ENCODE measurements at regions not wholly inside any gene's neighbourhood (a gene's known extent, or its start where the extent isn't known, plus 50 kb on each side); places are given as distances from the start of the nearest gene placed in this dataset.

GRCh38 chr1:208326033-208326432, 81.8 kb upstream of the PLXNA2 start:
- Histone ChIP-seq H3K4me3 (ENCODE audit: low read length in 3 of 3) (no peak overlapping the region), H3K27me3 (ENCODE audit: control insufficient read depth, insufficient read depth, low read length) (no peaks in the 10 kb centered on the region), H3K9ac (ENCODE audit: low read length in 3 of 3) (no peak overlapping the region), H3K36me3 (ENCODE audit: control insufficient read depth in 2 of 3, insufficient read depth in 3 of 3, low read length in 3 of 3) (no peaks in the 10 kb centered on the region), H3K27ac (ENCODE audit: low read depth in 2 of 2, low read length in 2 of 2) (no peak overlapping the region), H3K9me3 (ENCODE audit: control insufficient read depth in 2 of 3, insufficient read depth in 1 of 3, low read length in 3 of 3) (no peaks in the 10 kb centered on the region), H3K4me1 (ENCODE audit: control insufficient read depth in 2 of 3, insufficient read depth in 2 of 3, low read depth in 1 of 3, low read length in 3 of 3) (no peaks in the 10 kb centered on the region)
- no peak for FAIRE-seq
- no peak for DNase-seq
- TF ChIP-seq CTCF (IDR thresholded peaks at IDR 0.05; ENCODE audit: borderline replicate concordance, extremely low read depth, insufficient read depth) = no peak
- intact Hi-C loops (cut with DNase I) = no loop called here

GRCh38 chr1:208329300-208329699, 85.1 kb upstream of the PLXNA2 start:
- no peak overlapping the region for H3K9ac ChIP-seq (ENCODE audit: low read length in 3 of 3)
- no peaks in the 10 kb centered on the region for H3K27me3 ChIP-seq (ENCODE audit: control insufficient read depth, insufficient read depth, low read length)
- intact Hi-C loops (cut with DNase I) = no loop called here
- TF ChIP-seq CTCF (IDR thresholded peaks at IDR 0.05; ENCODE audit: borderline replicate concordance, extremely low read depth, insufficient read depth) = no peak
- no peak overlapping the region for H3K4me3 ChIP-seq (ENCODE audit: low read length in 3 of 3)
- H3K4me1 ChIP-seq (ENCODE audit: control insufficient read depth in 2 of 3, insufficient read depth in 2 of 3, low read depth in 1 of 3, low read length in 3 of 3) = no peaks in the 10 kb centered on the region
- H3K36me3 ChIP-seq (ENCODE audit: control insufficient read depth in 2 of 3, insufficient read depth in 3 of 3, low read length in 3 of 3) = no peaks in the 10 kb centered on the region
- DNase-seq (no peak), FAIRE-seq (no peak)
- no peaks in the 10 kb centered on the region for H3K9me3 ChIP-seq (ENCODE audit: control insufficient read depth in 2 of 3, insufficient read depth in 1 of 3, low read length in 3 of 3)
- no peak overlapping the region for H3K27ac ChIP-seq (ENCODE audit: low read depth in 2 of 2, low read length in 2 of 2)

- intact Hi-C loops (cut with DNase I) = no loop called here
- no peak for TF ChIP-seq CTCF (IDR thresholded peaks at IDR 0.05; ENCODE audit: borderline replicate concordance, extremely low read depth, insufficient read depth)
- no peak for FAIRE-seq
Observed at GRCh38 chr1:208332036-208332773, 88.0 kb upstream of the PLXNA2 start.

GRCh38 chr1:208332774-208333126, 88.6 kb upstream of the PLXNA2 start:
- intact Hi-C loops (cut with DNase I) = no loop called here
- no peak for TF ChIP-seq CTCF (IDR thresholded peaks at IDR 0.05; ENCODE audit: borderline replicate concordance, extremely low read depth, insufficient read depth)
- H3K9ac ChIP-seq (ENCODE audit: low read length in 3 of 3) = no peak overlapping the region
- no peaks in the 10 kb centered on the region for H3K27me3 ChIP-seq (ENCODE audit: control insufficient read depth, insufficient read depth, low read length)
- no peak overlapping the region for H3K27ac ChIP-seq (ENCODE audit: low read depth in 2 of 2, low read length in 2 of 2)
- no peaks in the 10 kb centered on the region for H3K36me3 ChIP-seq (ENCODE audit: control insufficient read depth in 2 of 3, insufficient read depth in 3 of 3, low read length in 3 of 3)
- no peaks in the 10 kb centered on the region for H3K4me1 ChIP-seq (ENCODE audit: control insufficient read depth in 2 of 3, insufficient read depth in 2 of 3, low read depth in 1 of 3, low read length in 3 of 3)
- H3K4me3 ChIP-seq (ENCODE audit: low read length in 3 of 3) = no peak overlapping the region
- H3K9me3 ChIP-seq (ENCODE audit: control insufficient read depth in 2 of 3, insufficient read depth in 1 of 3, low read length in 3 of 3) = no peaks in the 10 kb centered on the region
- DNase-seq (peak in 2 of 5 donors; percentile 48 to 79), FAIRE-seq (no peak)

More at GRCh38 chr1:208332036-208332773, 88.0 kb upstream of the PLXNA2 start:
- Histone ChIP-seq H3K9ac (ENCODE audit: low read length in 3 of 3) (no peak overlapping the region), H3K4me3 (ENCODE audit: low read length in 3 of 3) (no peak overlapping the region), H3K36me3 (ENCODE audit: control insufficient read depth in 2 of 3, insufficient read depth in 3 of 3, low read length in 3 of 3) (no peaks in the 10 kb centered on the region), H3K27ac (ENCODE audit: low read depth in 2 of 2, low read length in 2 of 2) (no peak overlapping the region), H3K9me3 (ENCODE audit: control insufficient read depth in 2 of 3, insufficient read depth in 1 of 3, low read length in 3 of 3) (no peaks in the 10 kb centered on the region), H3K4me1 (ENCODE audit: control insufficient read depth in 2 of 3, insufficient read depth in 2 of 3, low read depth in 1 of 3, low read length in 3 of 3) (no peaks in the 10 kb centered on the region), H3K27me3 (ENCODE audit: control insufficient read depth, insufficient read depth, low read length) (no peaks in the 10 kb centered on the region)
- DNase-seq = no peak
